ENCODE measurements at regions not wholly inside any gene's neighbourhood (a gene's known extent, or its start where the extent isn't known, plus 50 kb on each side); places are given as distances from the start of the nearest gene placed in this dataset.

GRCh38 chr4:173834151-173834550, 304.1 kb upstream of the HAND2 start:
- no peak for DNase-seq

GRCh38 chr4:173829565-173829964, 299.5 kb upstream of the HAND2 start:
- no peak for DNase-seq

GRCh38 chr4:173827707-173828106, 297.7 kb upstream of the HAND2 start:
- no peak for DNase-seq

- no peak for DNase-seq
Measured at GRCh38 chr4:173821876-173822275, 291.8 kb upstream of the HAND2 start.

GRCh38 chr4:173821036-173821435, 291.0 kb upstream of the HAND2 start:
- no peak for DNase-seq

GRCh38 chr4:173807347-173807746, 277.3 kb upstream of the HAND2 start:
- DNase-seq, result no peak

GRCh38 chr4:173805884-173806283, 275.9 kb upstream of the HAND2 start:
- no peak for DNase-seq

- DNase-seq, result no peak
Measured at GRCh38 chr4:173802662-173803022, 272.6 kb upstream of the HAND2 start.

GRCh38 chr4:173801876-173802661, 272.0 kb upstream of the HAND2 start:
- DNase-seq, result no peak

- DNase-seq, result no peak
Measured at GRCh38 chr4:173801361-173801760, 271.3 kb upstream of the HAND2 start.

- DNase-seq, result no peak
Measured at GRCh38 chr4:173797296-173797695, 267.3 kb upstream of the HAND2 start.

GRCh38 chr4:173794662-173795061, 264.6 kb upstream of the HAND2 start:
- DNase-seq, result no peak

- no peak for DNase-seq
Measured at GRCh38 chr4:173793937-173794510, 264.0 kb upstream of the HAND2 start.

- DNase-seq, result no peak
Measured at GRCh38 chr4:173782660-173783059, 252.6 kb upstream of the HAND2 start.

GRCh38 chr4:173777921-173778320, 247.9 kb upstream of the HAND2 start:
- no peak for DNase-seq

- DNase-seq, result no peak
Measured at GRCh38 chr4:173777421-173777820, 247.4 kb upstream of the HAND2 start.

- DNase-seq, result no peak
Measured at GRCh38 chr4:173769568-173769967, 239.5 kb upstream of the HAND2 start.

GRCh38 chr4:173767650-173768049, 237.6 kb upstream of the HAND2 start:
- DNase-seq, result no peak

- no peak for DNase-seq
Measured at GRCh38 chr4:173766171-173766600, 236.2 kb upstream of the HAND2 start.

GRCh38 chr4:173765751-173766150, 235.7 kb upstream of the HAND2 start:
- DNase-seq, result no peak

GRCh38 chr4:173763389-173763788, 233.4 kb upstream of the HAND2 start:
- no peak for DNase-seq

- DNase-seq, result no peak
Measured at GRCh38 chr4:173761938-173762337, 231.9 kb upstream of the HAND2 start.

GRCh38 chr4:173761236-173761635, 231.2 kb upstream of the HAND2 start:
- no peak for DNase-seq

- no peak for DNase-seq
Measured at GRCh38 chr4:173758132-173758531, 228.1 kb upstream of the HAND2 start.

GRCh38 chr4:173753408-173753807, 223.4 kb upstream of the HAND2 start:
- no peak for DNase-seq
